Natural killer cell (primary cell): ENCODE measurements at regions not wholly inside any gene's neighbourhood (a gene's known extent, or its start where the extent isn't known, plus 50 kb on each side); places are given as distances from the start of the nearest gene placed in this dataset.

ENCODE experiments used
- ATAC-seq, 3 donors: fragments of 150-1000 bp in 2 of 3; fragments of 200-7000 bp in 1 of 3; cut with Tn5 transposase; 1 replicate in 1 of 3; 2 replicates in 2 of 3; pipeline ENCODE4 v1.10.0; 2021; ENCODE audit warnings: mild to moderate bottlenecking in 2 of 3, moderate library complexity in 2 of 3
- DNase-seq, 2 donors: peaks; one replicate each; pipeline versions ENCODE4 v3.0.0 to v3.0.0-alpha.2; 2013 to 2021; ENCODE audit warnings: mixed read lengths in 1 of 2
- H3K27ac ChIP-seq: one replicate; pipeline ENCODE4 v1.5.1; 2013; ENCODE audit warnings: mild to moderate bottlenecking, low read length
- H3K27me3 ChIP-seq: one replicate; pipeline ENCODE4 v1.6.1; 2013; ENCODE audit warnings: low read length; ENCODE audit not compliant: control insufficient read depth, insufficient read depth
- H3K36me3 ChIP-seq: one replicate; pipeline ENCODE4 v1.6.1; 2013; ENCODE audit warnings: low read length; ENCODE audit not compliant: control insufficient read depth, insufficient read depth
- H3K4me1 ChIP-seq: one replicate; pipeline ENCODE4 v1.6.1; 2013; ENCODE audit warnings: low read length; ENCODE audit not compliant: control insufficient read depth, insufficient read depth
- H3K4me3 ChIP-seq: one replicate; pipeline ENCODE4 v1.5.1; 2013; ENCODE audit warnings: low read length
- H3K9me3 ChIP-seq: one replicate; pipeline ENCODE4 v1.6.1; 2013; ENCODE audit warnings: low read length; ENCODE audit not compliant: control insufficient read depth, insufficient read depth
- H3K27ac Mint-ChIP-seq, 2 donors: one replicate each; pipeline ENCODE4 v1.8.0; 2022; ENCODE audit warnings: mild to moderate bottlenecking in 2 of 2, mixed read lengths in 2 of 2, moderate library complexity in 1 of 2
- H3K27me3 Mint-ChIP-seq, 2 donors: one replicate each; pipeline ENCODE4 v1.8.0; 2022; ENCODE audit warnings: low read depth in 2 of 2, mixed read lengths in 2 of 2
- H3K36me3 Mint-ChIP-seq: one replicate; pipeline ENCODE4 v1.8.0; 2022; ENCODE audit warnings: mixed read lengths
- H3K4me1 Mint-ChIP-seq, 2 donors: one replicate each; pipeline ENCODE4 v1.8.0; 2022; ENCODE audit warnings: mixed read lengths in 2 of 2
- H3K4me3 Mint-ChIP-seq: one replicate; pipeline ENCODE4 v1.8.0; 2022; ENCODE audit warnings: mild to moderate bottlenecking, moderate library complexity, mixed read lengths
- H3K9me3 Mint-ChIP-seq, 2 donors: one replicate each; pipeline ENCODE4 v1.8.0; 2022; ENCODE audit warnings: mixed read lengths in 2 of 2
- CTCF ChIP-seq: fragments of 200-600 bp; IDR thresholded peaks from one replicate; pipeline ENCODE4 v1.8.0; 2022; ENCODE audit warnings: antibody characterized with exemption
- WGBS: methylation state at CpG from one replicate; pipeline ENCODE4 v1.1.7; 2013; ENCODE audit warnings: missing lambda C conversion rate; ENCODE audit not compliant: insufficient coverage; 5-methylcytosine and 5-hydroxymethylcytosine counted together
- intact Hi-C: fragments of 100-400 bp; cut with micrococcal nuclease; formaldehyde crosslinking; loops from one replicate; pipeline ENCODE4 v1.14.2; 2022

- DNase-seq (no peak), ATAC-seq (no peak)
- Mint-ChIP-seq H3K27ac (no peak overlapping the region), H3K27me3 (no peaks in the 10 kb centered on the region), H3K36me3 (no peaks in the 10 kb centered on the region), H3K9me3 (peaks cover 0 to 3% of the 10 kb centered on the region in 2 donors), H3K4me3 (no peak overlapping the region), H3K4me1 (no peaks in the 10 kb centered on the region)
- intact Hi-C loops = no loop called here
- WGBS = 87% methylated on average over 16 of the region's 16 CpGs
- no peaks in the 10 kb centered on the region for H3K4me1 ChIP-seq
- no peaks in the 10 kb centered on the region for H3K36me3 ChIP-seq
- no peak overlapping the region for H3K27ac ChIP-seq
- no peak for TF ChIP-seq CTCF
- H3K4me3 ChIP-seq = no peak overlapping the region
- H3K27me3 ChIP-seq = no peaks in the 10 kb centered on the region
- no peaks in the 10 kb centered on the region for H3K9me3 ChIP-seq
Observed at GRCh38 chr10:84762754-84763394, 434.5 kb downstream of the CCSER2 start.

GRCh38 chr10:84763965-84764364, 435.6 kb downstream of the CCSER2 start:
- H3K27me3 ChIP-seq = no peaks in the 10 kb centered on the region
- no peak overlapping the region for H3K4me3 ChIP-seq
- Mint-ChIP-seq H3K27me3 (no peaks in the 10 kb centered on the region), H3K4me3 (no peak overlapping the region), H3K27ac (no peak overlapping the region), H3K36me3 (no peaks in the 10 kb centered on the region), H3K9me3 (peaks cover 0 to 3% of the 10 kb centered on the region in 2 donors), H3K4me1 (no peaks in the 10 kb centered on the region)
- intact Hi-C loops = no loop called here
- no peak overlapping the region for H3K27ac ChIP-seq
- no peaks in the 10 kb centered on the region for H3K9me3 ChIP-seq
- DNase-seq = no peak
- TF ChIP-seq CTCF = no peak
- H3K4me1 ChIP-seq = no peaks in the 10 kb centered on the region
- 75% methylated on average over 3 of the region's 3 CpGs for WGBS
- no peak for ATAC-seq
- no peaks in the 10 kb centered on the region for H3K36me3 ChIP-seq

- 87% methylated on average over 2 of the region's 2 CpGs for WGBS
- intact Hi-C loops = no loop called here
- H3K27me3 ChIP-seq = no peaks in the 10 kb centered on the region
- no peaks in the 10 kb centered on the region for H3K36me3 Mint-ChIP-seq
- no peak for DNase-seq
- H3K36me3 ChIP-seq = no peaks in the 10 kb centered on the region
- H3K27ac Mint-ChIP-seq = no peak overlapping the region
- H3K9me3 Mint-ChIP-seq = peaks cover 0 to 3% of the 10 kb centered on the region in 2 donors
- H3K4me3 Mint-ChIP-seq = no peak overlapping the region
- no peak overlapping the region for H3K4me3 ChIP-seq
- H3K27ac ChIP-seq = no peak overlapping the region
- ATAC-seq = no peak
- TF ChIP-seq CTCF = no peak
- H3K4me1 ChIP-seq = no peaks in the 10 kb centered on the region
- no peaks in the 10 kb centered on the region for H3K9me3 ChIP-seq
- H3K27me3 Mint-ChIP-seq = no peaks in the 10 kb centered on the region
- H3K4me1 Mint-ChIP-seq = no peaks in the 10 kb centered on the region
Observed at GRCh38 chr10:84765086-84765485, 436.7 kb downstream of the CCSER2 start.

- intact Hi-C loops = no loop called here
- H3K27me3 Mint-ChIP-seq = no peaks in the 10 kb centered on the region
Observed at GRCh38 chr10:84765656-84766055, 437.3 kb downstream of the CCSER2 start.

More at GRCh38 chr10:84765656-84766055, 437.3 kb downstream of the CCSER2 start:
- H3K4me1 Mint-ChIP-seq = no peaks in the 10 kb centered on the region
- no peak for DNase-seq
- Histone ChIP-seq H3K27ac (no peak overlapping the region), H3K27me3 (no peaks in the 10 kb centered on the region), H3K9me3 (no peaks in the 10 kb centered on the region), H3K4me1 (no peaks in the 10 kb centered on the region), H3K36me3 (no peaks in the 10 kb centered on the region), H3K4me3 (no peak overlapping the region)
- TF ChIP-seq CTCF = no peak
- peaks cover 0 to 3% of the 10 kb centered on the region in 2 donors for H3K9me3 Mint-ChIP-seq
- no peak overlapping the region for H3K4me3 Mint-ChIP-seq
- no peak for ATAC-seq
- H3K27ac Mint-ChIP-seq = no peak overlapping the region
- no peaks in the 10 kb centered on the region for H3K36me3 Mint-ChIP-seq
